ENCODE measurements at regions not wholly inside any gene's neighbourhood (a gene's known extent, or its start where the extent isn't known, plus 50 kb on each side); places are given as distances from the start of the nearest gene placed in this dataset.
"Not testable (repeated sequence)": the region's sequence is repeated elsewhere in the genome, so short reads cannot be mapped to it uniquely, and the experiment has no call there.

DNA sequence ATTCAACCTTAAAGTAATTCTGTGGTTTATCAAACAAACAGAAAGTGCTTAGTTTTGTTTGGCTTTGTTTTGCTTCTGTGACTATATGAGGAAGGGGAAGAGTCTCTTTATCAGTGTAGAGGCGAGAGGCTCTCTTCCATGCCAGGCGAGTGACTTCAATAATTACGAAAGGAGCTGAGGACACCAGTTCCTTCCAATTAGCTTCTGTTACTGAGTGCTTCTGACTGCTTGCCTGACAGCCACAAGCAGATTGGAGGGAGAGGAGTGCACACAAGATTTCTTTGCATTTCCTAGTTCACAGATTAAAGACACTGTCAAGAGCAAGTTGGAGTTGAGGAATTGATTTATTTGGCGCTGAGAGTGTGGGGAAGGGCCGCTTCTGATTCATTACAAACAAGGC lies 1484.5 kb upstream of the TENM4 start:
- no peaks in the 10 kb centered on the region for H3K9me3 Mint-ChIP-seq
- no peaks in the 10 kb centered on the region for H3K27me3 Mint-ChIP-seq (ENCODE audit: low read depth)
- H3K36me3 Mint-ChIP-seq (ENCODE audit: low read depth), result no peaks in the 10 kb centered on the region
- no peak overlapping the region for H3K4me3 Mint-ChIP-seq
- H3K4me1 Mint-ChIP-seq (ENCODE audit: low read depth), result no peaks in the 10 kb centered on the region
- H3K27ac Mint-ChIP-seq, result no peak overlapping the region

DNA sequence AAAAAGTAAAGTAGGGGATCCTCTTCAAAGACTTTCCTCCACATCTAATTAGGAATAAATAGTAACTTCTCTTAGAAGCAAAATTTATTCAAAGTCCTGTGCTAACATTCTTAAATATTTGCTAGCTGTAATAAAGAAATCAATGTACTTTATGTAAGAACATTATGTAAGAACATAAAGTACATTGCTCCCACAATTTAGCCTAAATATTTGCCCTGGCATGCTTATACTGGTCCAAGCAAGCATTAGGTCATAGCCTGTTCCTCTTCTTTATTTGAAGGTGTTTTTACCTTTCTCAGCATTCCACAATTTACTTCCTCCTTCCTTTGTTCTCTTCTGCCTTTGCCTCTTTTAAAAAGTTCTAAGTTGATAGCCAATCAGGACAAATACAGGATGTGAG lies 1480.5 kb upstream of the TENM4 start:
- H3K27me3 Mint-ChIP-seq (ENCODE audit: low read depth); H3K9me3 Mint-ChIP-seq; H3K4me1 Mint-ChIP-seq (ENCODE audit: low read depth); H3K27ac Mint-ChIP-seq; H3K36me3 Mint-ChIP-seq (ENCODE audit: low read depth); H3K4me3 Mint-ChIP-seq: not testable (repeated sequence)

DNA sequence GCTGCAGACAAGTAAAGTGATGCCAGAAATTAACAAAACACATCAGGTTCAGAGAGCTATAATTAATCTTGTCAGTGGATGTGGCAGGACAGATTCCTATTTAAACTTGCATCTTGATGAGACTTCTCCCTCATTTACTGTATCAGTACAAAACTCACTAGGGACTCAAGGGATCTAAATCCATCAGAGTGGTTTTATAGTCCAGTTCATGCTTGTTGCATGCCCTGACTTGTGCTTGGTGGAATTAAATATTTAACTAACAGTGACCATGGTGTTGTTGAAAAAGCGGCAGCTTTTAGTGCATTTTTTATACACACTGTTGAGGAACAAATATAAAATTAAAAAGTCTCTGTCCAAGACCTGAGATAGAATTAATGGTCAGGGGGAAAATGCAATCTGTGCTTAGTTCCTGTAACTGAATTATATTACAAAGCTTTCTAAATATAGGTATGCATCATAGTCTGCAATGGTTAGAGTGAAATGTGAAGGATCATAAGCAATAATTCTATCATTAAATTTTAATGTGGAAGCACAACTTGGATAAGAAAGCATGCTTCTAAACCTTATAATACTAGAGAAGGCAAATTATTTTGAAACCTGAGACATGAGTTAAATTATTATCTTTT lies 1475.5 kb upstream of the TENM4 start:
- Mint-ChIP-seq H3K27me3 (ENCODE audit: low read depth) (no peaks in the 10 kb centered on the region), H3K9me3 (no peaks in the 10 kb centered on the region), H3K36me3 (ENCODE audit: low read depth) (no peaks in the 10 kb centered on the region), H3K4me3 (no peak overlapping the region), H3K27ac (no peak overlapping the region), H3K4me1 (ENCODE audit: low read depth) (no peaks in the 10 kb centered on the region)

DNA sequence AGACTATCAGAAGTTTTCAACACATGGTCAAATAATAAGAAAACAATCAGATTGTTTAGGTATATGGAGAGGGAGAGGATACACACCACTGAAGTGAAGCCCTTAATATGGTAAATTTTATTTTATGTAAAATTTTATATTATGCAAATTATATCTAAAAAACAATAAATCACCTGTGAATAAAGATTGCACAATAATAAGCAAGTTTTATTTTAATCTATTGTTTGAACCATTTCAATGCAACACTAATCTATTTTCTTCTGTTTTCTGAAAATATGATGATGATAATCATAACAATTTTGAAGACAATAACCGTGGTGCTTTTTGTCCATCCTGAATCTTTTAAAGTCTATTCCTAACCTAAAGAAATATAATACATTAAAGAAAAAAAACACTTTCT lies 1473.5 kb upstream of the TENM4 start:
- Mint-ChIP-seq H3K4me1 (ENCODE audit: low read depth) (no peaks in the 10 kb centered on the region), H3K27me3 (ENCODE audit: low read depth) (no peaks in the 10 kb centered on the region), H3K36me3 (ENCODE audit: low read depth) (no peaks in the 10 kb centered on the region), H3K9me3 (no peaks in the 10 kb centered on the region), H3K27ac (no peak overlapping the region), H3K4me3 (no peak overlapping the region)

DNA sequence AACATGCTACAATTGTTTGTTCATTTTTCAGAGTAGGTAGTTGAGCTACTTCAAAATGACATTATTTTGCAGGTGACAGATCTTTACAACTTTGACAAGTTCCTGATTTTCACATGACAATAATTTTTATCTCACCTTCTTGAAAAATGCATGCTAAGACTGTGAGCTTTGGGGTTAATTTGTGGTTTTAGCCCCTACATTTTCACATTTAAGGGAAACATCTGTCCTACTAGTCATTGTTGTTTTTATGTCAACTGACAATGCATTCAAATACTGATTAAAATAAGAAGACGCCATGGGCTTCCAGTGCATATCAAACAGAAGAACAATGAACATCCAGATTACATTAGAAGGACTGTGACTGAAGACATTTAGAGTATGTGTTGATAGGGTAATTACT lies 1470.8 kb upstream of the TENM4 start:
- no peaks in the 10 kb centered on the region for H3K27me3 Mint-ChIP-seq (ENCODE audit: low read depth)
- no peaks in the 10 kb centered on the region for H3K9me3 Mint-ChIP-seq
- no peaks in the 10 kb centered on the region for H3K4me1 Mint-ChIP-seq (ENCODE audit: low read depth)
- no peak overlapping the region for H3K27ac Mint-ChIP-seq
- no peak overlapping the region for H3K4me3 Mint-ChIP-seq
- no peaks in the 10 kb centered on the region for H3K36me3 Mint-ChIP-seq (ENCODE audit: low read depth)

DNA sequence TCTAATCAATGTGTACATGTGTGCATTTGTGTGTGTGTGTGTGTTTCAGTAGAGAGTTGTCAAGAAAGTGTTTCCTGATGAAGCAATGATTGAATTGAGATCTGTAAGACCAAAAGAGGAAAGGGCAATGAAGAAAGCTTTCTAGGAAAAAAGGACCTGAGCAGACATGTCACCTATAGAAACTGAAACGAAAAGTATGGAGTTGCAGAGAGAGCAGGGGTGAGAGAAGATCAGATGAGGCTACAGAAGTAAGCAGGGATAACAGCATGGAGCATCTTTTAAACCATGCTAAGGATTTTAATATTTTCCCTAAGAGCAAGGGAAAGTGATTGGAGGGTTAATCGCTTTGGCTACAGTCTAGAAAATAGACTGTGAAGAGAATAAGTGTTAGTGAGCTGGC lies 1459.4 kb upstream of the TENM4 start:
- H3K27me3 Mint-ChIP-seq (ENCODE audit: low read depth), result no peaks in the 10 kb centered on the region
- H3K27ac Mint-ChIP-seq, result no peak overlapping the region
- H3K4me3 Mint-ChIP-seq, result no peak overlapping the region
- no peaks in the 10 kb centered on the region for H3K4me1 Mint-ChIP-seq (ENCODE audit: low read depth)
- no peaks in the 10 kb centered on the region for H3K36me3 Mint-ChIP-seq (ENCODE audit: low read depth)
- H3K9me3 Mint-ChIP-seq, result peaks cover 4% of the 10 kb centered on the region

DNA sequence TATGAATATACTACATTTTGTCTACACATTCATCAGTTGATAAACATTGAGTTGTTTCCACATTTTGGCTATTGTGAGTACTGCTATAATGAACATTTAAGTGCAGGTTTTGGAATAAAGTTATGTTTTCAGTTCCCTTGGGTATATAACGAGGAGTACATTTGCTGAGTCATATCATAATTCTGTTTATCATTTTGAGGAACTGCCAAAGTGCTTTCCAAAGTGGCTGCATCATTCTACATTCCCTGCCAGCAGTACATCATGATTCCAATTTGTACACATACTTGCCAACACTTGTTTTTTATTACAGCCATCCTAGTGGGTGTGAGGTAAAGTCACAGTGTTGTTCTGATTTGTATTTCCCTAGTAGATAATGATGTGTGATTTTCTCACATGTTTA lies 1458.6 kb upstream of the TENM4 start:
- no peak overlapping the region for H3K4me3 Mint-ChIP-seq
- H3K9me3 Mint-ChIP-seq, result peaks cover 4% of the 10 kb centered on the region
- no peaks in the 10 kb centered on the region for H3K36me3 Mint-ChIP-seq (ENCODE audit: low read depth)
- no peak overlapping the region for H3K27ac Mint-ChIP-seq
- H3K4me1 Mint-ChIP-seq (ENCODE audit: low read depth), result no peaks in the 10 kb centered on the region
- no peaks in the 10 kb centered on the region for H3K27me3 Mint-ChIP-seq (ENCODE audit: low read depth)

DNA sequence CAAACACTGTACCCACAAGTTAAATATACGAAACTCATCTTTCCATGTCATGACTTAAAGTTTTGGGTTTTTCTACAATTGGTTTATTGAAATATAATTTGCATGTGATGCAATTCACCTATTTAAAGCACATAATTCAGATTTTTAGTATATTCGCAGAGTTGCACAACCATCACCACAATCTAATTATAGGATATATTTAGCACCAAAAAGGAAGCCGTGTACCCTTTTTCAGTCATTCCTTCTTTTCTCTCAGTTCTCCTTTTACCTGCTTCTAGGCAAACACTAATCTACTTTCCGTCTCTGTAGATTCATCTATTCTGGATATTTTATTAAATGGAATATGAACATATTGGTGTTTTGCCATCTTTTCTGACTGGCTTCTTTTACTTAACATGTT lies 1458.1 kb upstream of the TENM4 start:
- Mint-ChIP-seq H3K27ac (no peak overlapping the region), H3K27me3 (ENCODE audit: low read depth) (no peaks in the 10 kb centered on the region), H3K36me3 (ENCODE audit: low read depth) (no peaks in the 10 kb centered on the region), H3K4me1 (ENCODE audit: low read depth) (no peaks in the 10 kb centered on the region), H3K9me3 (peaks cover 4% of the 10 kb centered on the region), H3K4me3 (no peak overlapping the region)

DNA sequence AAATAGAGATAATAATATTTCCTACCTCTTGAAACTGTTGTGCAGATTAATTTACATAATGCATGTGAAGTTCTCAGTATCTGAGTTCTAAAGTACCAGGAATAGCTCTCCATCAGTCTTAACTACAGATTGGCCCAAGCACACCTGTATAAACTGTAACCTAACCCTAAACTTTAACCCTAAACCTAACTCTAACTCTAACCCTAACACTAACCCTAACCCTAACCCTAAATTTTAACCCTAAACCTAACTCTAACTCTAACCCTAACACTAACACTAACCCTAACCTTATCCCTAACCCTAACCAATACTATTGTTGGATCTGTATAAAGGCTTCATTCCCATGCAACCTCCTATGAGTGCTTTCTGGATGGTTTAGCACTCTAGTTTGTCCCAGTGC lies 1445.9 kb upstream of the TENM4 start:
- no peak overlapping the region for H3K4me3 Mint-ChIP-seq
- no peak overlapping the region for H3K27ac Mint-ChIP-seq
- no peaks in the 10 kb centered on the region for H3K4me1 Mint-ChIP-seq (ENCODE audit: low read depth)
- H3K36me3 Mint-ChIP-seq (ENCODE audit: low read depth), result no peaks in the 10 kb centered on the region
- H3K27me3 Mint-ChIP-seq (ENCODE audit: low read depth), result no peaks in the 10 kb centered on the region
- peaks cover under 1% of the 10 kb centered on the region for H3K9me3 Mint-ChIP-seq

DNA sequence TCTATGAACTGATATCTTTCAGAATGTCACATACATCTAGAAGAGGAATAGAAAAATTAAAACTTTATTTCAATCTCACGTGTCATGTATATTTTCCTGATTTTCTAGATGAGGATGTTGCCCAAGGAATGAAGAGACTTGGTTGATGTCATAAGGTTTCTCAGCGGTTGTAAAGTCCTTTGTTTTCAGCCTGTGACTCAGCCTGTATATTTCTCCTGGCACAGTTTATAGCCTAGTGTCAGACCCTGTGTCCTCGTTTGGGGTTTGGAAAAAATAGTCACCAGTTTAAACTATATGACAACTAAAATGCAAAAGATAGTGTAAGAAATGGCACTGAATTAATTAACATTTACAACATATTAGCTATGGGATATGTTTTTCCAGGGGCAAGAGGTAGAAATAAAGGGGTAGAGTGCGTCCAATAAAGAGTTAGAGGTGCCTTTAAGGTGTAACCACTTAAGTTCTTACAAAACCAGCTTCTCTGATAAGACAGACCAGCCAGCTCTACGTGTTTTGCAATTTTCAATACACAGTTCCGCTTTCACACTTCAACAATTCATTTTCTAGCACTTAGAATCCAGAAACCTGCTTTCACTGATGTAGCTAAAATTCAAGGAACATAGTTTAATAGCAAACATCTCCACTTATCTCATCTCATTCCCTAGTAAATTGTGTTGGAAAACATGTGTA lies 1432.6 kb upstream of the TENM4 start:
- Mint-ChIP-seq H3K27ac (no peak overlapping the region), H3K4me3 (no peak overlapping the region), H3K27me3 (ENCODE audit: low read depth) (no peaks in the 10 kb centered on the region), H3K9me3 (peaks cover 5% of the 10 kb centered on the region), H3K4me1 (ENCODE audit: low read depth) (no peaks in the 10 kb centered on the region), H3K36me3 (ENCODE audit: low read depth) (no peaks in the 10 kb centered on the region)

DNA sequence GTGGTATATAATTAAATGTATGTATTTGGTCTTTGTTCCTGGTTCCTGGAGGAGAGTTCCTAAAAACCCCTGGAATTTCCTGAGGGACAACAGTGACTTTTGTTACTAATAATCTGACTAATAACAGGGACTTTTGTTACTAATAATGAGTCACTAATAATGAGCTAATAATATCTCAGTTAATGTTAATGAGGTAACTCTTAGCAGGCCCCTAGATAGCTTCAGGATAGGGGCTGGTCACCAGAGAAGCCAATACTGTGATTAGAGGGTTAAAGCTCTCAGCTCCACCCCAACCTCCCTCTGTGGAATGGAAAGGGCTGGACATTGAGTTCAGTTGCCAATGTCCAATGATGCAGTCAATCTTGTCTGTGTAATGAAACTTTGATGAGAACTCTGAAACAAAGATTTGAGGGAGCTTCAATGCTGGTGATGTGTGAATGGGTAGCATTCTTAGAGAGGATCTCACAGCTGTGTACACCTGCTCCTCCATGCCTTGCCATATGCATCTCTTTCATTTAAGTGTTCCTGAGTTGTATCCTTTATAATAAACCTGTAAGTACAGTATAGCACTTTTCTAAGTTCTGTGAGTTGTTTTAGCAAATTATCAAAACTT lies 1431.4 kb upstream of the TENM4 start:
- H3K9me3 Mint-ChIP-seq, result peaks cover 5% of the 10 kb centered on the region
- H3K4me3 Mint-ChIP-seq, result no peak overlapping the region
- no peaks in the 10 kb centered on the region for H3K27me3 Mint-ChIP-seq (ENCODE audit: low read depth)
- no peak overlapping the region for H3K27ac Mint-ChIP-seq
- no peaks in the 10 kb centered on the region for H3K4me1 Mint-ChIP-seq (ENCODE audit: low read depth)
- H3K36me3 Mint-ChIP-seq (ENCODE audit: low read depth), result no peaks in the 10 kb centered on the region

DNA sequence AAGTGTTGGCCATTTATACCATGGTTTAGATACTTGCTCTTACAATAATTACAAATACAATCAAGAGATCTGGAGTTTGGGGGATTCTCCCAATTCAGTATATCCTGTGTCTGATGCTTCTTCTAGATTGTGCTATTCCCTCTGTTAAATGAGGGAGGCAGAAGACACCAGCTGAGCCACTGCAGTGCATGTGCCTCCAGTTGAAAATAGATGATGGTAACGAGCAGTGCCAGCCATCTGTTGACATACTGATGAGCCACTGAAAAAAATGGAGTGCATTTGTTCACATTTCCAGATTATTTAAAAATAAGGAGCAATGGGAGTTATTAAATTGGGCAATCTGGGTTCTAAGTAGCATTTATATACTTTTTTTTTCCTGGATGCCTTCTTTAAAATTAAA lies 1428.0 kb upstream of the TENM4 start:
- Mint-ChIP-seq H3K27me3 (ENCODE audit: low read depth) (no peaks in the 10 kb centered on the region), H3K36me3 (ENCODE audit: low read depth) (no peaks in the 10 kb centered on the region), H3K27ac (no peak overlapping the region), H3K4me3 (no peak overlapping the region), H3K4me1 (ENCODE audit: low read depth) (no peaks in the 10 kb centered on the region), H3K9me3 (no peaks in the 10 kb centered on the region)

DNA sequence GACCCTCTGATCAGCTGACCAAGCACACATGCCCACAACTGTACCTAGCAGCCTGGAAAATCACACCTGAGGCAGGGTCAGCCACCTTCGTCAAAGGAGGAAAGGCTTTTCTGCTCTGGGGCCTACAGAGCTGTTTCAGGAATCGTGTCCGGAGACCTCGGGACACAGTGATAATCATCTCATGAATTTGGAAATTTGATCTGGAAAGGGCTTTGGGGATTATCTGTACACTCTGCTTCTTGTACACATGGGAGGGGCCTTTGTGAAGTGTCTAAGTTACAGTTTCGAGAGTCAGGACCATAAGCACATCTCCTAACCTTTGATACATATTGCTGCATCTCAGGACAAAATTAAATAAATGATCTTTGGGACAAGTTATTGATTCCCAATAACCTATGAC lies 1421.2 kb upstream of the TENM4 start:
- Mint-ChIP-seq H3K4me1 (ENCODE audit: low read depth) (no peaks in the 10 kb centered on the region), H3K27me3 (ENCODE audit: low read depth) (no peaks in the 10 kb centered on the region), H3K4me3 (no peak overlapping the region), H3K9me3 (no peaks in the 10 kb centered on the region), H3K36me3 (ENCODE audit: low read depth) (no peaks in the 10 kb centered on the region), H3K27ac (no peak overlapping the region)

DNA sequence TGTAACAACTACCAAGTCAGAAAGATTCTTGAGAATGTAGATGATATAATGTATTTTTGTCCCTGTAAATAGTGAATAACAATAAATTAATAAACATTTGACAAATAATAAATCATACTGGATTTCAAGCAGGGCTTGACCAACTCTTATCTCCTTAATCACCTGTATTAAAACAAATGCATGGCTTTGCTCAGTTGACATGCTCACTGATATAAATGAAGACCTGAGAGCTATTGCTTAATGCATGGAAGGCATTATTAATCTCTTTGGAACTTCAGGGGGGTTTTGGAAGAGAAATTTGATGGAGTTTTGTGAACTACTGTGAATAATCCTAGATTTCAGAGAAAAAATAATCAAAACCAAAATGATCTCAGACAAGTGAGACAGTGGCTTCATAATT lies 1420.4 kb upstream of the TENM4 start:
- Mint-ChIP-seq H3K4me1 (ENCODE audit: low read depth) (no peaks in the 10 kb centered on the region), H3K27me3 (ENCODE audit: low read depth) (no peaks in the 10 kb centered on the region), H3K27ac (no peak overlapping the region), H3K36me3 (ENCODE audit: low read depth) (no peaks in the 10 kb centered on the region), H3K4me3 (no peak overlapping the region), H3K9me3 (no peaks in the 10 kb centered on the region)

DNA sequence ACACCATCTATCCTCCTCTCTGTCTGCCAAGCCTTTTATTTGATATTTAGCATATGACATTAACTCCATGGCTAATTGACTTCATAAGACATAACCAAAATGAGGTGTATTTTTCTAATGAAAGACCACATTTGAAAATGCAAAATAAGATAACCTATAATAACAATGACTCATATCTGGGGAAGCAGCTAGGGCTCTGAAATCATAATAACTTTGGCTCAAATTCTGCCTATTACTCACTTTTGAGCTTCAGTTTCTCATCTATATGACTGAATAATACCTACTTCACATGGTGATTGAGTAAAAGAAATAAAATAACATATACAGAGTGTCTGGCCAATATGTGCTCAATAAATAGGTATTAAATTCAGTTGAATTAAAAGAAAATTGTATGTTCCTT lies 1419.8 kb upstream of the TENM4 start:
- Mint-ChIP-seq H3K27me3 (ENCODE audit: low read depth) (no peaks in the 10 kb centered on the region), H3K9me3 (no peaks in the 10 kb centered on the region), H3K4me3 (no peak overlapping the region), H3K27ac (no peak overlapping the region), H3K4me1 (ENCODE audit: low read depth) (no peaks in the 10 kb centered on the region), H3K36me3 (ENCODE audit: low read depth) (no peaks in the 10 kb centered on the region)
